ENCODE measurements at regions not wholly inside any gene's neighbourhood (a gene's known extent, or its start where the extent isn't known, plus 50 kb on each side); places are given as distances from the start of the nearest gene placed in this dataset.

DNA sequence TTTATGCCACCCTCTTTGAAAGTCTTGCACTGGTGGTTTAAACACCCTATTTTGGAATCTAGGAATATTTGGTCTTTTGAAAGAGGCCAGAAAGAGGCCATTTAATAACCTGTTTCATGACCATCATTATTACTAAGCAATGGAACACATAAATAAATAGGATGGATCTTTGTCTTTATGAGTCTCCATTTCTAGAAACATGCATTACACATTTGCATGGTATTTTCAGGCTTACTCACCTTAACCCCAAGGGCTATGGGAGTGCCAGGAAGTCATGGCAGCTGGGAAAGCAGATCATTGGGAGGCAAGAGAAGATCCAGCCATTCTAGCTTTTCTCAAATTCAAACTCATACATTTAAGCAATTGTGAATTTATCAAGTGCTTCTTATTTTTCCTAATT lies 185.8 kb upstream of the POU2AF2 start:
- DNase-seq (ENCODE audit: low spot score): no peak
- in situ Hi-C loops (cut with MboI; ENCODE audit: low pct_unique_long_range_greater_than_20kb, low sequenced_read_pairs, unreplicated experiment): no loop called here
- TF ChIP-seq CTCF (IDR thresholded peaks at IDR 0.05; ENCODE audit: extremely low read depth, insufficient read depth, missing control alignments): no peak

DNA sequence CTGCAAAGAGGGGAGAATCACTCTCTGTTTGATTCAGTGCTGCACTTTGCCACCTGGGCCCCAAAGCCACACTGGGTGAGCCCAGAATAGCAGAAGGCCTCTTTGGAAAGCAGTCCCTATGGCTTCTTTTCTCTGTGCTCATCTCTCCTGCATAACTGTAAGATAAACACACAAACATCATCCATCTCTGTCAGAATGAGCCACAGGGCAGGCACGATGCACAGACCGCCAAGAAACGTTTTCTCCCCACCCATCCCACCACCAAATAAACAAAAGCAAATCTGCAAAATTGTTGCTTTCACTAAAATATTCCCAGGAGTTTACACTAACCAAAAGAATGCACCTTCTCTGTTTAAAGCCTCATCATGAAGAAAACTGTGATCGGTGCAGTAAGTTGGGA lies 196.4 kb upstream of the POU2AF2 start:
- in situ Hi-C loops (cut with MboI; ENCODE audit: low pct_unique_long_range_greater_than_20kb, low sequenced_read_pairs, unreplicated experiment): no loop called here
- DNase-seq (ENCODE audit: low spot score): no peak
- TF ChIP-seq CTCF (IDR thresholded peaks at IDR 0.05; ENCODE audit: extremely low read depth, insufficient read depth, missing control alignments): no peak

DNA sequence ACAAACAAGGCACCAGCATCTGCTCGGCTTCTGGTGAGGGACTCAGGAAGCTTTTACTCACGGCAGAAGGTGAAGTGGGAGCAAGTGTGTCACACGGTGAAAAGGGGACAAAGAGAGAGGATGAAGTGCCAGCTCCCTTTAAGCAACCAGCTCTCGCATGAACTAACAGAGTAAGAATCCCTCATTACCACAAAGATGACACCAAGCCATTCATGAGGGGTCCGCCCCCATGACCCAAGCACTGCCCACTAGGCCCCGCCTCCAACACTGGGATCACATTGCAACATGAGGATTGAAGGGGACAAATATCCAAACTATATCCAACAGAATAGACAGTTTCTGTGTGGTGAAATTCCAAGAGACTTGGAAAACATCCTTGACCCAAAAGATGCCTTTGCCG lies 198.2 kb upstream of the POU2AF2 start:
- TF ChIP-seq CTCF (IDR thresholded peaks at IDR 0.05; ENCODE audit: extremely low read depth, insufficient read depth, missing control alignments): no peak
- in situ Hi-C loops (cut with MboI; ENCODE audit: low pct_unique_long_range_greater_than_20kb, low sequenced_read_pairs, unreplicated experiment): no loop called here
- no peak for DNase-seq (ENCODE audit: low spot score)

GRCh38 chr11:111046291-111046690 lies 199.2 kb upstream of the POU2AF2 start:
- in situ Hi-C loops (cut with MboI; ENCODE audit: low pct_unique_long_range_greater_than_20kb, low sequenced_read_pairs, unreplicated experiment): no loop called here
- TF ChIP-seq CTCF (IDR thresholded peaks at IDR 0.05; ENCODE audit: extremely low read depth, insufficient read depth, missing control alignments): no peak
- no peak for DNase-seq (ENCODE audit: low spot score)

DNA sequence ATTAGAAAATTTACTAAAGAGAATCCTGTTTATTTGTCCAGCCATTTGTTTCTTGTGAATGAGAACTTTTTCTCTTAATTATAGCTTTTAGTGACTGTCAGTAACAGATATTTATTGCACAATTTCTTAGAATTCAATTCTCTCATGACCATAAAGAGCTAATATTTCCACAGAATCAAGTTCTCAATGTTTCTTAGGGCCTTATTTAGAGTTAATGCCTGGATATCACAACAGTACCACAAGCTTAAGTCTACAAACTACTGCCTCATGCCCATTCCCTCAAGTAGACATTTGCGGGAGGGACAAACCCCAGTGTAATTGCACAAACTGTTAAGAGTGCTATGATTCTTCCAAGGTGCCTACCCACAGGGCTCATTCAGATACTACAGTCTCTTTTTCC lies 199.7 kb upstream of the POU2AF2 start:
- in situ Hi-C loops (cut with MboI; ENCODE audit: low pct_unique_long_range_greater_than_20kb, low sequenced_read_pairs, unreplicated experiment): no loop called here
- DNase-seq (ENCODE audit: low spot score): no peak

GRCh38 chr11:111045407-111045803 lies 200.1 kb upstream of the POU2AF2 start:
- no peak for TF ChIP-seq CTCF (IDR thresholded peaks at IDR 0.05; ENCODE audit: extremely low read depth, insufficient read depth, missing control alignments)
- DNase-seq (ENCODE audit: low spot score): no peak
- in situ Hi-C loops (cut with MboI; ENCODE audit: low pct_unique_long_range_greater_than_20kb, low sequenced_read_pairs, unreplicated experiment): no loop called here

More for the DNA sequence above, 199.7 kb upstream of the POU2AF2 start:
- TF ChIP-seq CTCF (IDR thresholded peaks at IDR 0.05; ENCODE audit: extremely low read depth, insufficient read depth, missing control alignments): no peak
